C1 segment of cervical spinal cord (tissue), 14 donors: ENCODE measurements at regions not wholly inside any gene's neighbourhood (a gene's known extent, or its start where the extent isn't known, plus 50 kb on each side); places are given as distances from the start of the nearest gene placed in this dataset.

ENCODE experiments used
- DNase-seq, 14 donors: peaks; one replicate each; lab custom pipeline; 2025; lab: John Stamatoyannopoulos, UW

DNA sequence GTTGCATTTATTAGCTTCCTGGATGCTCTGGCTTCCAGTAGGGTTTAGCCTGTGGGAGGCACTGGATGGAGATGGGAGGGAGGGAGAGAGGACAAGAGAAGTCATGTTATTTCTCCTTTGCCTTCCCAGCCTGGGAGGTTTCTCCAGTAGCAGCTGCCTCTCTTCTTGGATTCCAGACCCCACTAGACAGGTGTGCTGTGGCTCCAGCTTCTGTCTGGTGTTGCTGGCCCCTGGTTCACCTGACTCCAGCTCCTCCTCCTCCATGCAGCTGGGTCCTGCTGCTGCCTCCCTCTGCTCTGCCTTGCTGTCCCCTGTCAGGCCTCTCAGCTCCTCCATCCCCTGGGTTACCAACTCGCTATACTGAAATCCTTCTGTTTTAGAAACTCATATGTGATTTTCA, 188.9 kb upstream of the TNP1 start:
- no peak for DNase-seq

- no peak for DNase-seq
Observed at GRCh38 chr2:217047631-217048030, 187.8 kb upstream of the TNP1 start.

DNA sequence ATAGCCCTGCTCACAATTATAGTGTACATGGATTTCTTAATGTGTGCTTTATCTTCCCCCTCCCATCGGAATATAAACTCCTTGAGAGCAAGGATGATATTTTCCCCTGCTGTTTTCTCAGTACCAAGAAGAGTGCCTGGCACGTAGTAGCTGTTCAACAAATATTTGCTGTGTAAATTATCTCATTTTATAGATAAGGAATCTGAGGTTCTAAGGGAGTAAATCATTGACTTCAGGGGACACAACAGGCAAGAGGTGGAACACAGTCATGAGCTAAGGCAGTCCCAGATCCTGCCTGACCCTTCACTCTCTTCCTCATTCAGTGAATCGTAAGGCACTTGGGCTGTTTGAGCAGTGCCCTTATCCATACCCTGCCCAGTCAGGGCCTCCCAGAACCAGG, 187.3 kb upstream of the TNP1 start:
- DNase-seq: no peak

GRCh38 chr2:217045700-217046475, 186.0 kb upstream of the TNP1 start:
- DNase-seq: no peak

DNA sequence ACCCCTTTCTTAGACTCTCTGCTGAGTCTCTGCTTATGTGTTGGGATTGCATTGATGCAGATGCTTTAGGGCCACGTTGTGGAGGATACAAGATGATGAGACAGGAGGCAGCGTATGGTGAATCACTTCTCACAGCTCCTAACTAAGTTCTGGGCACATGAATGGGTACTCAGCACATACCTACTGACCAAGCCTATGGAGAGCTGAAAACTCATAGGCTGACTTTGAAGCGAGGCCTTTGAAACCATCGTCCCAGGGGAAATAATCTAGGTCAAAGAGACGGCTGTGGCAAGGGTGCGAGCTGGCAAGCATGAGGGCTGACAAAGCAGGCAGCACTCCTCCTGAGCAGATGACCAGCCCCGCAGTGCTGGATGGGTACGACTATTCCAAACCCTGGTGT, 180.2 kb upstream of the TNP1 start:
- DNase-seq: no peak

DNA sequence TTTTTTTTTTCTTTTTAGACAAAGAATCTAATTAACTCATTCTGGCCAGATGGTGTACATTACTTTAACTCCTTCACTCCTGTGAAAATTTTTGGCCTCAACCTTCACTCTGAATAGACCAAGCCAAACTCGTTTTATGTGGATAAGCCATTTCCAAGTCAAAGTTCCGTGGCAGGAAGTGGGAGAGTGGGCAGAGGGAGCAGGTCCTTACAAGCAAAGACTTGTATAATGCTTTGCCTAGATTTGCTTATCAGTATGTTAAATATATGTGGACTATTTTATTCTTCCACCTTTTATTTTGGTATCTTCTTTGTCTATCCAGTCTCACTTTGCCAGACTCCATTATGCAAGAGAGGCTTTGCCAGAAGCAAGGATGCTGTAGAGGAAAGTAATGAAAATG, 178.1 kb upstream of the TNP1 start:
- DNase-seq: no peak

- DNase-seq: no peak
Observed at GRCh38 chr2:217037353-217037752, 177.5 kb upstream of the TNP1 start.

DNA sequence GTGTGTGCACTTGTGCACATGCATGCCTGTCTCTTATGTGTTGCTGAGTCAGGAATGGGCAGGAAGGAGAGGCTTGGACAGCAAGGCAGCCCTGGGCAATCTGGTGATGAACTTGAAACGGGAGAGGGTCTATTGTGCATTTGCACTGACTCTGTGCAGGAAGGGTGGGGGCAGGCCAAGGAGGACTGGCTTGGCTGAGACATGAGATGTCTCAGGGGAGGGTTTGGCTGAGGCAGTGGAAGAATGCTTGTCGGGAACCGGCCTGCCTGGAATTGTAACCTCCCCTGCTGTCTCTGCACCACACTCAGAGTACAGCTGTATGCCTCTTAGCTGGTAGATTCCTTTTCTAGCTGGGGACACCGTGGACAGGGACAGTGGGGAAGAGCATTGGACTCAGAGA, 176.1 kb upstream of the TNP1 start:
- no peak for DNase-seq

DNA sequence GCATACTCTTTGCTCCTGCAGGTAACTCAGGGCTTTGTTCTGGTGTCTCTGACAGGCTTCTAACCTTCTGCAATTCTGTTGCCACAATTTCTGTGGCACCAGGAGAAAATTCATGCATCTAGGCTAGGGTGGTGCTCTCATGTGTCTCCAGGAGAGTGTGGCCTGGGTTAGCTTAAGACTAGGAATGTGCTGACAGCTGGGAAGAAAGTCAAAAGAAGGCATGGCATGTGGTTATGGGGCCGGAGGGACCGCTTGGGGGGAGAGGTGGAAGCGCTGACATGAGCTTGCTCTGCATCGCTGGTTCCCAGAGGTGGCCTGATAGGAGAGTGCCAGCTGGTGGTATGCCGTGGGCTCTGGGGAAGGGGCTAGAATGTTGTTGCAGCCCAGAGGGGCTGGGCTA, 173.3 kb upstream of the TNP1 start:
- no peak for DNase-seq

GRCh38 chr2:217031445-217031844, 171.6 kb upstream of the TNP1 start:
- no peak for DNase-seq

GRCh38 chr2:217030081-217030480, 170.2 kb upstream of the TNP1 start:
- no peak for DNase-seq

GRCh38 chr2:217028128-217028527, 168.3 kb upstream of the TNP1 start:
- DNase-seq: no peak

DNA sequence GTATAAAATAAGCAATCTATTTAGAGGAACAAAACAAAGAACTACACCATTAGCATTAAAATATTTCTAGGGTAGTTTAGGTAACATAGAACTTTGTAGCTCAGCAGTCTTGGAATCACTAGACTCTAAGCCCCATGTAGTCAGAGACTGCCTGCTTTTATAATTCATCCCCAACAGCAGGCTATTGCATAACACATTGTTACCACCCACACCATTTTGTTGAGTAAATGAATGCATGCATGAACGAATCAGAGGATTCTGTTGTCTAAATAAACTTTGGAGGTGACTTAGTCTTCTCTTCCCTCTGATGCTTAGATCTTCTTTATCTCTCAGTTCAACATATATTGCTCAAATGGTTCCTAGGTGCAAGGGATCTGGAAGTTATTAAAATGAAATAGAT, 167.6 kb upstream of the TNP1 start:
- no peak for DNase-seq

- DNase-seq: no peak
Observed at GRCh38 chr2:217026569-217026968, 166.7 kb upstream of the TNP1 start.

DNA sequence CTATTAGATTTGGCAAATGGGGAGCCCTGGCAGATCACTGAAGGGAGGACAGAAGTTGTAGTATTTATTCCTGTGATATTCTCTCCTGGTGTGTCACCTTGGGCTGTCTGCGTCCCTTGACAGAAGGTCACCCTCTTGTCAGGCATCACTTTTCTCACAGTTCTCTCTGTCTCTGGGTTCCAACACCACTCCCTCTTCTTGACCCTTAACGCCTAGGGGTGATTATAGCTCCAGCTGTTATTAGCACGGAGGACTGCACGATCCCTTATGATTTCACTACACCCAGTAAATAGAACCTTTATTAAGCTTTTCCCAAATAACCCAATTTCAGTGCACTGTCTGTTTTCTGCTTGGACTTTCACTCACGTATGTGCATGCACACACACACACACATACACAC, 166.3 kb upstream of the TNP1 start:
- no peak for DNase-seq

- no peak for DNase-seq
Observed at GRCh38 chr2:217023611-217024010, 163.7 kb upstream of the TNP1 start.

DNA sequence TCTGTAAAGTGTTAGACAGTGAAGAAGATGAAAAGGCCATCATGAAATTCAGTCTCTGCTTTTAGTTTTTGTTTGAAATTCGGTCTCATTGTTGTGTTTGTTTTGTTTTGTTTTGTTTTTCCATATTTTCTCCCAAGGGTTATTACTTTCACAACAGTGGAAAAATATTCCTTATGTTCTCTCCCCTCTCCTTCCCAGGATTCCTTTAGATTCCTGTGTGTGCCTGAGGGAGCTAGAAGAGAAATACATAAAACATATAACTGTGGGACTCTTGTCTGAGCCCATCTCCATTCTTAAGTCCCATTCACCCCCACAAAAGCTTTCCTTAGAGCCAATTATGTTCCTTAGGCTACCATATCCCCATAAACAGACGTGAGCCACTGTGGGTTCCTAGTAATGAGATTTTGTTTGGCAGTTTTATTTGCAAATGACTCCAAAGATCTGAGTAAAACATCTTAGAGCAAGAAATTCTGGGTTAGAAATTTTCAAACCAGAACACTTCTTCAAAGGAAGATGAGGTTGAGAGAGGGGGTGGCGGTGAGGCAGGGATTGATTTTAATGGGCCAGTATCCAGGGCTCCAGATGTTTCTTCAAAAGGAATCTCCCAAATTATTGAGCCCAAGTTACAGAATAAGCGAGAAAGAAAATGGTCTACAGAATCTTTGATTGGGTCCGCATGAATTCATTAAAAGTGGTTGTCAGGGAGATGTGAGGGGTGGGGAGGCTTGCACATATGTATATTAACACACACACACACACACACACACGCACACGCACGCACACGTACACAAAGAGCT, 157.8 kb upstream of the TNP1 start:
- no peak for DNase-seq

DNA sequence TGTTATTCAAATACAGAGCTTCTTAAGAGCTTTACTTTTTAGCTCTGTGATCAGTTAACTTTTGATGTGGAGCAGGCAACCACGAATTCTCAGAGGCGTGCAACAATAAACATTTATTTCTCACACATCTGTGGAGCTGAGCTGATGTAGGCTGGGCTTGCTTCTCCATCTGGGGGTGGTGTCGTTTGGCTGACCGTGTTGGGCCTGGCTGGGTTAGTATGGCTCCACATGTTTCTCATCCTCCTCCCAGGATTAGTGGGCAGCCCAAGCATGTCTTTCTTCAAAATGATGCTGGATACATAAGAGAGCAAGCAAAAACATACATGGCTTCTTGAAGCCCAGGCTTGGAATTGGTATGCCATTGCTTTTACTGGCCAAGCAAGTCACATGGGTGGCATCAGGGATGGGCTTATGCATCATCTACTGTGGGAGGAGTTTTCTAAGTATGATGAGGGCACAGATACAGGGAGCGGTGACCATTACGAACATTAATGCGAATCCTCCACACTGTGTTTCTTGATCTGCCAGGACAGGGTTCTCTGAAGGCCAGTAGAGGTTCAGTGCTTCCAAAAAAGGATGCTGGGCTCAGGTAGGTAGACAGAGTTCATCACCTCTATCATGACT, 157.0 kb upstream of the TNP1 start:
- no peak for DNase-seq

- DNase-seq: no peak
Observed at GRCh38 chr2:217014328-217015105, 154.7 kb upstream of the TNP1 start.

GRCh38 chr2:217013926-217014325, 154.1 kb upstream of the TNP1 start:
- DNase-seq: no peak

DNA sequence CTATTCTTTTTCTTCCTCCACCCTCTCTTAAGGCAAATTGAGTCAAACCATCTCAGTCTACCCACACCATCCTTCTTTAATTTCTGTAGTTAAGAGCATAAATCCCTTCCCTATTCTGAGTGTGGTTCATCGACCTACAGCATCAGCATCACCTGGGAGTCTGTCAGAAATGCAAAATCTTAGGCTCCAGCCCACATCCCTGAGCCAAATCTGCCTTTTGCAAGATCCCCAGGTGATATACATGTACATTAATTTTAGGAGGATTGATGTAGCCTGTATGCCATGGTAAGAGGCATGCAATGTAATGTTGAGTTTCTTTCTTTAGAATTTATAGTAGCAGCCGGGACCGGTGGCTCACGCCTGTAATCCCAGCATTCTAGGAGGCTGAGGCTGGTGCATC, 151.7 kb upstream of the TNP1 start:
- no peak for DNase-seq

DNA sequence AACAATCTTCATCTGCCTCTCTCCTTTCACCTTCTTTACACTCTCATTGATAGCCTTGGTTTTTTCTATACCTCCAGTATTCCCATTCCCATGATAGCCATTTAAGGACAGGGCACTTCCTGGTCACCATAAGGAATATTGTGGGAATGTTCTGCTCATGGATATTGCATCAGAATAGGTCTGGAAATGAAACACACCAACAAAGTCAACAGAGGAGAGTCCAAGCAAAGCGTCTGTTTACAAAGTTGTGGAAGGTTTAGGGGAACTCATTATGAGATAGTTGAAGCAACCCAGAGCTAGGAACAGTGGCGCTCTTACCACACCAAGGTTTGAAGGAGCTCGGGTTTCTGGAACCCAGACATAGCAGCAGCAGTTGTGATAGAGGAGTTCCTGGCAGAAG, 150.3 kb upstream of the TNP1 start:
- no peak for DNase-seq
